ENCODE measurements at regions not wholly inside any gene's neighbourhood (a gene's known extent, or its start where the extent isn't known, plus 50 kb on each side); places are given as distances from the start of the nearest gene placed in this dataset.
"Not testable (repeated sequence)": the region's sequence is repeated elsewhere in the genome, so short reads cannot be mapped to it uniquely, and the experiment has no call there.

DNA sequence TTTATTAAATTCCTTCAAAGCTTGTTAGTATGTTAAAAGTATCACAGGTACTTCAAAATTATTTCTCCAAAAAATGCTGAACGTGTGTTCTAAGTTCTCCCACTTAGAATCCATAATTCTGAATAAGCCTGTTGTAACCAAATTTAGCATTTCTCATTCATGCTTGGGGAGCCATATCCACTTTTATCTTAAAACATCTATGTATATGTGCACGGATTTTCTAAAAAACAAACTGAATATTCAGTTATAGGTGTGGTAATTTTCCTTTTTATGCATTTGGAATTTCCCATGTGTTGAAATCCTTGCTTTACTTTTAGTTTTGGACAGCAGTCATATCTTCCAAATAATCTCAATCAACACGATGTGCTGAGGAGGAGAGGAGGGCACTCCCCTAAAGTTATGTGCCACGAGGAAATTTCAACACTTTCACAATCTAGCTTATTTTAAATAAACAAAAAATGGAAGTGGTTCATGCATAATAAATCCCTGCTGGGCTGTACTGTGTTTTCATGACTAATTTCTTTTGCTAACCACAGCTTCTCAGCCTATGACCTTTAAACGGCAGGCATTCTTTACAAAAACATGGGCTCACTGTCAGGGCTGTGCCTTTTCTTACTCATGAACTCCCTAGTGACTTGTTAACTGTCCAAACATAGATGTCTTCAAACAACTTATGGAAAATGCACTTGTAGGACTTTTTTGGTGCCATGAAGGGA lies 380.3 kb upstream of the SEMA3C start:
- no peaks in the 10 kb centered on the region for H3K27me3 Mint-ChIP-seq
- no peak overlapping the region for H3K4me3 Mint-ChIP-seq
- no peaks in the 10 kb centered on the region for H3K9me3 Mint-ChIP-seq
- no peak overlapping the region for H3K27ac Mint-ChIP-seq
- H3K4me1 Mint-ChIP-seq = no peaks in the 10 kb centered on the region
- ATAC-seq (no peak), DNase-seq (no peak)

DNA sequence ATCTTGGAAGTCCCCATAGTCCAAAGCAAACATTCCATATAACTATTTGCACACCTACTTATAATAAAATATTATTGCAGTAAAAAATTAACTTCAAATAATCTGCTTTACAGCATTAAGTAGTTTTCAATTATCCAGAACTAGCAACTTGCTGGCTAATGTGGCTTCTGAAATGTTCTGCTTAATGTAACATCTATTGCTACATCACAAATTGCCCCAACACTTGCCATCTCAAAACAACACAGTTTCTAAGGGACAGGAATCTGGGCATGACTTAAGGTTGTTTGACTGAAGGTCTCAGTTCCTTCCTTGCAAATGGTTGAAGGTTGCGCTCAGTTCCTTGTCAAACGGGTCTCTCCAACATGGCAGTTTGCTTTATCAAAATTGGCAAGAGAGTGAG lies 378.5 kb upstream of the SEMA3C start:
- no peak overlapping the region for H3K4me3 Mint-ChIP-seq
- no peak for ATAC-seq
- H3K27me3 Mint-ChIP-seq = no peaks in the 10 kb centered on the region
- H3K4me1 Mint-ChIP-seq = no peaks in the 10 kb centered on the region
- DNase-seq = no peak
- H3K9me3 Mint-ChIP-seq = no peaks in the 10 kb centered on the region
- no peak overlapping the region for H3K27ac Mint-ChIP-seq

DNA sequence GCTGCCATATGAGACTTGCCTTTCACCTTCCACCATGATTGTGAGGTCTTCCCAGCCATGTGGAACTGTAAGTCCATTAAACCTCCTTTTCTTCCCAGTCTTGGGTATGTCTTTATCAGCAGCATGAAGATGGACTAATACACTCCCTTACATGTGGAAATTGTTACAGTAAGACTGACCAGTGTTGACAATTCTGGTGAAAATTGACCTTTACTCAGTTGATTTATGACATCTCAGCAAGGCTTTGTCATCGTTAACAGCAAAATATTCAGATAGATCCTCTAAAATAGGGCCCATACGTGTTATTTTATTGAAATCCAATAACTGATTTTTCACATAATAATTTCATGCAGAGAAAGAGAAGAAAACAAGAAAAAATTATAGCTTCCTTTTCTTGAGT lies 377.9 kb upstream of the SEMA3C start:
- Mint-ChIP-seq H3K4me1 (no peaks in the 10 kb centered on the region), H3K27me3 (no peaks in the 10 kb centered on the region), H3K27ac (no peak overlapping the region), H3K9me3 (no peaks in the 10 kb centered on the region), H3K4me3 (no peak overlapping the region)
- DNase-seq (no peak), ATAC-seq (no peak)

DNA sequence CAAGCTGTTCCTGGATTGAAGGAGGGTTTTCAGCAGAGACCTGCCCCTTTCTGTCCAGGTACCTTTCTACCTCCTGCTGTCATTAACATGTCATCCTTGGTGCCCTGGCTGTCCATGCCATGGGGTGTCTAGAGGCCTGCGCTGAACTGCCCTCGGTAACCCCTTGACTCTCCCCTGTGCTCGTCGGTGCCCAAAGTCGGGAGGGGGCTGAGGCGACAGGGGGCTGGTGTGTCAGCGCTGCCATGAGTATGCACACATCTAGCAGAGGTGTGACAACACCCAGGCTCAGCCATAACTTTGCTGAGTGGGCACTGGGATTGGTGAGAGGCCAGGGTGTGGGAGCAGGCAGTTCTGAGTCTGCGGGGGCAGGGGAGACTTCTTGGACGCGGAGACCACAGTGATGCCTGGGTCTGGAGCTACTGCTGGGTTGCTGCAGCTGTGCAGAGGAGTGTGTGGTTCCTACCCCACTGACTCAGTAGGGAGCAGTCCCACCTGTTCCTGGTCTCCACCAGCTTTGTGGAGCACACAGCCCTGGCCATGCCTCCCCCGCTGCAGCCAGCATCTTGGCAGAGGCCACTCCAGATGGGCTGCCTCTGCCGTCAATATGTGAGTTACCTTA lies 376.2 kb upstream of the SEMA3C start:
- no peak for DNase-seq
- Mint-ChIP-seq H3K4me1 (no peaks in the 10 kb centered on the region), H3K4me3 (no peak overlapping the region), H3K27ac (no peak overlapping the region), H3K9me3 (no peaks in the 10 kb centered on the region), H3K27me3 (no peaks in the 10 kb centered on the region)
- peak; percentile 7 for ATAC-seq

DNA sequence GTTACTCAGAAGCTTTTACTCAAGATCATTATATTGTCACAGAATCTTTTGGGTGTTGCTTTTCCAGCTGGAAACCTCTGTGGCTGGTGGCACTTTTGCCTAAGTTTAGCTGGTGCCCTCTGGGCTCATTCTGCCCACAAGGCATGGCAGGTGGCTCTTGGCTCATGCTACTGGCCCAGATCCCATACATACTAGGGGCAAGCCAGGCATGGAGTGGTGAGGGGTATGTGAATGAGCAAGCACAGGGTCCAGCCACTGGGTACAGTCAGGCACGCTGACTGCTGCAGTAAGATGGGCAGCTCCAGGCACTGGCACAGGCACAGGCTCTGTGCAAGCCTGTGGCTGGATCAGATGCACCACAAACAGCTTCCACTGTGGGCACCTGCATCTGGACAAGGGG lies 375.0 kb upstream of the SEMA3C start:
- H3K27ac Mint-ChIP-seq = no peak overlapping the region
- H3K4me3 Mint-ChIP-seq = no peak overlapping the region
- DNase-seq (no peak), ATAC-seq (no peak)
- no peaks in the 10 kb centered on the region for H3K27me3 Mint-ChIP-seq
- no peaks in the 10 kb centered on the region for H3K4me1 Mint-ChIP-seq
- H3K9me3 Mint-ChIP-seq = no peaks in the 10 kb centered on the region

DNA sequence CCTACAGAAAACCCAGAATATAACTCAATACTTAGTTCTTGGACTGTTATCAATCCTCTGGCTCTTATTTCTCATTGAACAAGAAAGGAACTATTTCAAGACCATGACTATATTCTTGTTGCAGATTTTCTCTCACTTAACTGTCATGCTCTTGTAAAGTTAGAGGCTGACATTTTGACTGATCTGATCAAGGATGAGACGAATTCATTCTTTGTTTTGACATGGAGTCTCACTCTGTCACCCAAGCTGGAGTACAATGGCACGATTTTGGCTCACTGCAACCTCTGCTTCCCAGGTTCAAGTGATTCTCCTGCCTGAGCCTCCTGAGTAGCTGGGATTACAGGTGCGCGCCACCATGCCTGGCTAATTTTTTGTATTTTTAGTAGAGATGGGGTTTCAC lies 367.9 kb upstream of the SEMA3C start:
- DNase-seq, H3K4me1 Mint-ChIP-seq, H3K27me3 Mint-ChIP-seq, ATAC-seq, H3K4me3 Mint-ChIP-seq, H3K27ac Mint-ChIP-seq: not testable (repeated sequence)
- peaks cover 0 to 15% of the 10 kb centered on the region in 2 donors for H3K9me3 Mint-ChIP-seq

DNA sequence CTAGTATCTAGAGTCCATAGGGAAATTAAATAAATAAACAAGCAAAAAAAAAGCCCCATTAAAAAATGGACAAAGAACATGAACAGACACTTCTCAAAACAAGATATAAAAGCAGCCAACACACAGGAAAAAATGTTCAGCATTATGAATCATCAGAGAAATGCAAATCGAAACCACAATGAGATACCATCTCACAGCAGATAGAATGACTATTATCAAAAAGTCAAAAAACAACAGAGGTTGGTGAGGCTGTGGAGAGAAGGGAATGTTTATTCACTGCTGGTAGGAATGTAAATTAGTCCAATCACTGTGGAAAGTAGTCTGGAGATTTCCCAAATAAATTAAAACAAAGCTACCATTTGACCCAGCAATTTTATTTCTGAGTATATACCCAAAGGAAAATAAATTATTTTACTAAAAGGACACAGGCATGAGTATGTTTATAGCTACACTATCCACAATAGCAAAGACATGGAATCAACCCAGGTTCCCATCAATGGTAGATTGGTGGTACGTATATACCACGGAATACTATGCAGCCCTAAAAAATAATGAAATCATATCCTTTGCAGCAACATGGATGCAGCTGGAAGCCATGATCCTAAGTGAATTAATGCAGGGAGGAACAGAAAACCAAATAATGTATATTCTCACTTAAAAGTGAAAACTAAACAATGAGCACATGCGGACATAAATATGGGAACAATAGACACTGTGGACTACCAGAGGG lies 366.5 kb upstream of the SEMA3C start:
- Mint-ChIP-seq H3K9me3 (peaks cover 0 to 15% of the 10 kb centered on the region in 2 donors), H3K4me1 (no peaks in the 10 kb centered on the region), H3K4me3 (no peak overlapping the region), H3K27ac (no peak overlapping the region), H3K27me3 (no peaks in the 10 kb centered on the region)
- ATAC-seq = no peak
- no peak for DNase-seq

DNA sequence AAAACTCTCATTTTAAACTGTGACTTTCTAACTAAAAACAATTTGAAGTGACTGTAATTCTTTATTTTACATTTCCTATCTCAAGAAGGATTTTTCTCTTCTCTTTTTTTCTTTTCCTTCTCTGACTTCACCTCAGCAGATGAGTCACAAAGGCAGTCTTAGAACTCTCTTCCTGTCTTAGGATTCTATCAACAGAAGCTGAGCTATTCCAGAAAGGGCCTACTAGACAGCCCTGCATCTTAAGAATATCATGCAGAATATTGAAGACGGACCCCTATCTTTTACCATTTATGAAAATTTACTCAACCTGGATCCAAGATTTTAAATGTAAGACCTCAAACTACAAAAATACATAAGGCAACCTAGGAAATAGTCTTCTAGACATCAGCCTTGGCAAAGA lies 365.7 kb upstream of the SEMA3C start:
- Mint-ChIP-seq H3K9me3 (peaks cover 0 to 15% of the 10 kb centered on the region in 2 donors), H3K27ac (no peak overlapping the region), H3K27me3 (no peaks in the 10 kb centered on the region), H3K4me1 (no peaks in the 10 kb centered on the region), H3K4me3 (no peak overlapping the region)
- DNase-seq (no peak), ATAC-seq (no peak)

DNA sequence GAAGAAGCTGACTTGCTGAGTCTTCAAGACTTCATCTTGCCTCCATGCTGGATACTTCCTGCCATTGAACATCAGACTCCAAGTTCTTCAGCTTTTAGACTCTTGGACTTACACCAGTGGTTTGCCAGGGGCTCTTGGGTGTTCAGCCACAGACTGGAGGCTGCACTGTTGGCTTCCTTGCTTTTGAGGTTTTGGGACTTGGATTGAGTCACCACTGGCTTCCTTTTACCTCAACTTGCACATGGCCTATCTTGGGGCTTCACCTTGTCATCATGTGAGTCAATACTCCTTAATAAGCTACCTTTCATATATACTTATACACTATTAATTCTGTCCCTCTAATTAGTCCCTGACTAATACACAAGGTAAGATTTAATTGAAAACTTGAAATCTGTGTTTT lies 361.7 kb upstream of the SEMA3C start:
- Mint-ChIP-seq H3K27ac (no peak overlapping the region), H3K4me3 (no peak overlapping the region), H3K27me3 (no peaks in the 10 kb centered on the region), H3K9me3 (peaks cover 7 to 17% of the 10 kb centered on the region in 2 donors), H3K4me1 (no peaks in the 10 kb centered on the region)
- DNase-seq (no peak), ATAC-seq (no peak)

DNA sequence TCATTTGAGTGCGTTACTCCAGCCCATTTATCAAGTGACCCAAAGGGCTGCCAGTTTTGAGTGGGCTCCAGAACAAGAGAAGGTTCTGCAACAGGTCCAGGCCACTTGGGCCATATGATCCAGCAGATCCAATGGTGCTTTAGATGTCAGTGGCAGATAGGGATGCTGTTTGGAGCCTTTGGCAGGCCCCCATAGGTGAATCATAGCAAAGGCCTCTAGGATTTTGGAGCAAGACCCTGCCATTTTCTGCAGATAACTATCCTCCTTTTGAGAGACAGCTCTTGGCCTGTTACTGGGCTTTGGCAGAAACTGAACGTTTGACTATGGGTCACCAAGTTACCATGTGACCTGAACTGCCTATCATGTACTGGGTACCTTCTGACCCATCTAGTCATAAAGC lies 358.8 kb upstream of the SEMA3C start:
- ATAC-seq = no peak
- Mint-ChIP-seq H3K27me3 (no peaks in the 10 kb centered on the region), H3K27ac (no peak overlapping the region), H3K9me3 (peaks cover 5 to 7% of the 10 kb centered on the region in 2 donors), H3K4me3 (no peak overlapping the region), H3K4me1 (no peaks in the 10 kb centered on the region)
- no peak for DNase-seq

DNA sequence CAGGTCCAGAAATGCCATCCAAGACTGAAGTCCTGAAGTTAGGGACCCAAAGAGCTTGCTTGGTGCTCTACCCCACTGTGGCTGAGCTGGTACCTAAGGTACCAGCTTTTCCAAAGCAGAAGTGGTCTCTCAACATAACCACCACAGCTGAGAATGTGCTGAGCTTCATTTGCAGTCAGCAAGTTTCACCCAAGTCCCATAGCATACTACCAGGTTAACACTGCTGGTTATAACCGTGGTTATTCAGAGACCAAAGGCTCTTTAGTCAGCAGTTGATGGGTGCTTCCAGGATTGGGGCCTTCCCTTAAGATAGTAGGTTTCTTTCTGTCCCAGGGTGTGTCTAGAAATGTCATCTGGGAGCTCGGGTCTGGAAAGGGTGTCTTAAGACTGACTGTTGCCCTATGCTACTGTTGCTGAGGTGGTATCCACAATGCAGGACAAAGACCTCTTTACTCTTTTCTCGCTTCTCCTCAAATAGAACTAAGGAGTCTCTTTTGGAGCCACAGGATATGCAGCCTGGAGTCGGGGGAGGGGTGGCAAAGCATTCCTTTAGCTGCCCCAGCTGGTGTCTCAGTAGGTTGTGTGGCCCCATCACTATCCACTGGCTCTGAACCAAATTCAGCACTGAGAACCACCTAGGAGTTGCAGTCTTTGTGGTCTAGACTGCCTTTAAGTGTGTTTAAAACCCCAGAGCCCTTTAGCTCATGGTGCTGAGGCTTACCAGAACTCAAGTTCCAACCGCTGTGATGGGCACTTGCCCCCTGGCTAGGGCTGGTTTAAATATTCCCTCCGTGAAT lies 354.9 kb upstream of the SEMA3C start:
- no peaks in the 10 kb centered on the region for H3K4me1 Mint-ChIP-seq
- ATAC-seq = no peak

DNA sequence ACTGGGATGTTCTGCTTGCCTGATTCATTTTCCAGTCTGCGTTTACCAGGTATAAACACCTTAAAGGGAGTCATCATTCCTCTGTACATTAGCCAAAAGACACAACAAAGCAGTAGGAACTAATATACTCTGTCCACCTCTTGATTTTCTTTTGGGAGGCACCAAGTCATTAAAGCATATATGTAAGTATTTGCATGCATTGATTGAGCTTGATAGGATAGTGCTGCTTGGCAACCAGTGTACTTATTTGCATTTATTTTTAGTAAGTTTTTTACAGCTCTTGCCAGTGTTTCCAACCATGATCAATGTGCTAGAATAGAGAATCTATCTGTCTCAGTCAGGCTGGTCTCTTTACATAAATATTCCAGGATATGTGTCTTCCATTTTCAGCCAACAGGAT lies 353.3 kb upstream of the SEMA3C start:
- ATAC-seq (no peak), DNase-seq (no peak)
- Mint-ChIP-seq H3K27me3 (no peaks in the 10 kb centered on the region), H3K4me1 (no peaks in the 10 kb centered on the region), H3K4me3 (no peak overlapping the region), H3K9me3 (peaks cover 3 to 5% of the 10 kb centered on the region in 2 donors), H3K27ac (no peak overlapping the region)

More for the DNA sequence above, 354.9 kb upstream of the SEMA3C start:
- H3K27me3 Mint-ChIP-seq = no peaks in the 10 kb centered on the region
- no peak overlapping the region for H3K27ac Mint-ChIP-seq
- no peak overlapping the region for H3K4me3 Mint-ChIP-seq
- H3K9me3 Mint-ChIP-seq = peaks cover 5 to 7% of the 10 kb centered on the region in 2 donors
- no peak for DNase-seq

DNA sequence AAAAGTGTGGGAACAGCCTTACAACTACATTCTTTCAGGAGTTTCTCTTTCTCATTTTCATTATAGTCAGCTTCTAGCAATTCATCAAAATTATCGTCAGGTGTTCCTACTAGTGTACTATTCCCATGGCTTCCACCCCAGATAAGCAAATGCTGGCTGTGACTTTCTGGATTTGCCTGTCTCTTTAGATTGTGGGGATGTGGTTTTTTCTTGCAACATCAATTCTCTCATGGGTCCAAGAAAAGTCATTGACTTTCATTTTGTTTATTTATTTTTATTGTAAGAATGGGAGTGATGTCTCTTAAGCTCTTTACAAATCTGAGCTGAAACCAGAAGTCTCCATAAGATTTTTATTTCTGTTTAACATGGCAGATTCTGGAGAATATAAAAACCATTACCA lies 349.7 kb upstream of the SEMA3C start:
- ATAC-seq (no peak), DNase-seq (no peak)
- Mint-ChIP-seq H3K27me3 (no peaks in the 10 kb centered on the region), H3K4me1 (no peaks in the 10 kb centered on the region), H3K9me3 (peaks cover 0 to 8% of the 10 kb centered on the region in 2 donors), H3K4me3 (no peak overlapping the region), H3K27ac (no peak overlapping the region)

DNA sequence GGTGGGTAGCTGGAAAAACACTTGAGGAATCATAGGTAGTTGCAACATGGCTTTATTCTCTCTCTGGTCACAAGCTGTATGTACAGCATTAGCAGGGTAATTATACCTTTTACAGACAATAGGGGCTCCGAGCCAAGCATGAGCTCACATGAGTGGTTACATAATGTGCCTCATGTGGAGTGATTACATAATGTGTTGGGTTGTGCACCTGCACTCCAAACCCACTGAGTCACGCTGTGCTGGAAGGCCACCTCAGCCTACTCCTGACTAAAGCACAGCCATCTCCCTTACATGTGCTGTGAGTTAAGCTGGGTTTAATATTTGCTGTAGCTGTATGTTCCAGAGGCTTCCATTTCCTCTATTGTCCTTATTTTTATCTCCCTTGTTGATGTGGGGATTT lies 348.7 kb upstream of the SEMA3C start:
- no peaks in the 10 kb centered on the region for H3K4me1 Mint-ChIP-seq
- no peak overlapping the region for H3K27ac Mint-ChIP-seq
- ATAC-seq (no peak), DNase-seq (no peak)
- no peak overlapping the region for H3K4me3 Mint-ChIP-seq
- no peaks in the 10 kb centered on the region for H3K27me3 Mint-ChIP-seq
- peaks cover 0 to 9% of the 10 kb centered on the region in 2 donors for H3K9me3 Mint-ChIP-seq

DNA sequence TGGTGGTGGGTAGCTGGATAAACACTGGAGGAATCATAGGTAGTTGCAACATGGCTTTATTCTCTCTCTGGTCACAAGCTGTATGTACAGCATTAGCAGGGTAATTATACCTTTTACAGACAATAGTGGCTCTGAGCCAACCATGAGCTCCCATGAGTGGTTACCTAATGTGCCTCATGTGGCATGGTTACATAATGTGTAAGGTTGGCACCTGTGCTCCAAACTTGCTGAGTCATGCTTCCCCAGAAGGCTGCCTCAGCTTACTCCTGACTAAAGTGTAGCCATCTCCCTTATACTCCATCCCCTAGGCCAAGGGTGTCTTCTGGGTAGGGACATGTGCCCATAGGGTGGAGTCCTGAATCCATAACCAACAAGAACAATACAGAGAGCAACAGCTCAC lies 345.3 kb upstream of the SEMA3C start:
- H3K27me3 Mint-ChIP-seq = no peaks in the 10 kb centered on the region
- H3K9me3 Mint-ChIP-seq = peaks cover 5 to 16% of the 10 kb centered on the region in 2 donors
- no peak overlapping the region for H3K4me3 Mint-ChIP-seq
- no peak overlapping the region for H3K27ac Mint-ChIP-seq
- no peaks in the 10 kb centered on the region for H3K4me1 Mint-ChIP-seq
- no peak for ATAC-seq
- DNase-seq = no peak

DNA sequence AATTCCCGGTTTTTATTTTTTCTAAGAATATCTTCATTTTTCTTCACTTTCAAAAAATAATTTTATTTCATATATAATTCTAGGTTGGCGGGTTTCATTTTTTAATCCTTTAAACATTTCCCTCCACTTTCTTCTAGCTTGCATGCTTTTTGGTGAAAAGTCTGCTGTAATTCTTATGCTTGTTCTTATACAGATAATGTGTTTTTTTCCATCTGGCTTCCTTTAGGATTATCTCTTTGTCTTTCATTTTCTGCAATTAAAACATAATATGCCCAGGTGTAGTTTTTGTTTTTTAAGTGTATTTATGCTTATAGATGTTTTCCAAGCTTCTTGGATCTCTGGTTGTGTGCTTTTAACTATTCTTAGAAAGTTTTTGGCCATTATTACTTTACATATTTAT lies 341.3 kb upstream of the SEMA3C start:
- ATAC-seq (no peak), DNase-seq (no peak)
- Mint-ChIP-seq H3K4me3 (no peak overlapping the region), H3K27ac (no peak overlapping the region), H3K9me3 (peaks cover 5 to 8% of the 10 kb centered on the region in 2 donors), H3K4me1 (no peaks in the 10 kb centered on the region), H3K27me3 (no peaks in the 10 kb centered on the region)
